ENCODE measurements at regions not wholly inside any gene's neighbourhood (a gene's known extent, or its start where the extent isn't known, plus 50 kb on each side); places are given as distances from the start of the nearest gene placed in this dataset.

DNA sequence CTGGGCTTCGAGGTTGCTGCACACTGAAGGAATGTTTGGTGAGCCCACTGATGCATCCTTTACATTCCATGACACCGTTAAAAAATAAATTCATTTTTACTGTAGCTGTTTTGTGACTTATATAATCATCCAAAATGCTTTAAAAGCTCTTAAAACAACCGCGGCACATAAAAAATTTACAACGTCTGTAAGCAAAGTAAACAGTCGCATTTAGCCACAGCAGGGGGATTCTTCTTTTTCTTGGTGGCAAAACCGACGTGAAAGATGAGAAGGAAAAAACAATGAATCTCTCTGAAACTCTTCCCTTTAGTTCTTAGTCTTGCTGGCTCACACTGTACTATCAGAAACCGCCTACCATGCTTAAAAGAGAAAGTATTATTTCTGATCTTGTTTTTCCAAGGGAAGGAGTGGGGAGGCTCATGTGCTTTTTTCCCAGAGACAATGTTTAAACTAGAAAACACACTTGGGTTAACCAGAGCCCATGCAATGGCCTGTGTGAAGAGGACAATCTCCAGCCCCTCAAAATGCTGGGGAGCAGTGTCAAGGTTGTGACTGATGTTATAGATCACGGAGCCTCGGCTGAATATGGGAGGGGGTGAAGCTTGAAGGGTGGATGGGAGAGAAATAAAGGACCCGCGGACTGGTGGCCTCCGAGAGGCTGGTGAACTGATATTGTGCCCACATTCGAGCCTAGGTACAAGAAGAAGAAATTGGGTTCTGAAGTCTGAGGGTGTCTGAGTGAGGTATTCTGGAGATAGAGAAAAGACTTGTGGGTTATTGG lies 91.1 kb downstream of the IRF8 start:
- DNase-seq (ENCODE audit: low read depth in 4 of 4, low spot score in 3 of 4) = no peak

DNA sequence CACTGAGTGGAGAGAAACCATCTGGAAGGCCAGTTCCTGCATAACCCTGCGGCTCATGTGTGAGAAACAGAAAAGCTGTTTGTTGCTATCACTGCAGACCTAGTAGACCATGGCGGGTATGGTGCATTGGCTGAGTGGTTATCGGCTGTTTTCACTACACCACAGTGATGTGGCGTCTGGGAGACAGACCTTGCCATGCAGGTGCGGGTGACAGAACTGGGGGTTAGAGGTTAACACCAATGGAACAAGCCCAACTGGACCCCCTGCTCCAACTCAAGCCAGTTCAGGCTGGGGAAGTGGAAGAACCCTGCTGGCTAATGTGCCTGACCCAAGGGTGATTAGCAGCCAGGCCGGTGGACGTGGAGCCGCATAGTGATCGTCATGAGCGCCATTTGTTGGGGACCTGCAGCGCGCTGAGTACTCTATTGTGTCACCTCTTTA lies 91.9 kb downstream of the IRF8 start:
- DNase-seq (ENCODE audit: low read depth in 4 of 4, low spot score in 3 of 4) = no peak

DNA sequence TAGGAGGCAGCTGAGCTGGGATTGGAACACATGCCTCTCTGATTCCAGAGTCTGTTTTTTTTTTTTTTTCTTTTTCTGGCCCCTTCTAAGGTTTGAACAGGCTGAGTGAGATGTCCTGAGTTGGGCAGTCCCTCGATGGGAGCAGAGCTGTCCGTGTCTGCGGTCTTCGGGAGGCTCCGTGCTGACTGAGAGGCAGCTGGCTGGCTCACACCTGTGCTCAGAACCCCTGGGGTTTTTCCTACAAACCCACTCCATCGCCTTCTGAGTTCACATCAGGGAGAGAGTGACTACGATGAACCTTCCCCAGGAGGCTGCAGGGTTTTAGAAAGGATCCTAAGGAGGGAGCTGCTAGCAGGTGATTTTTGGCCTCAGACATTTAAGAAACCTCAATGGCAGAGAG lies 92.5 kb downstream of the IRF8 start:
- no peak for DNase-seq (ENCODE audit: low read depth in 4 of 4, low spot score in 3 of 4)

DNA sequence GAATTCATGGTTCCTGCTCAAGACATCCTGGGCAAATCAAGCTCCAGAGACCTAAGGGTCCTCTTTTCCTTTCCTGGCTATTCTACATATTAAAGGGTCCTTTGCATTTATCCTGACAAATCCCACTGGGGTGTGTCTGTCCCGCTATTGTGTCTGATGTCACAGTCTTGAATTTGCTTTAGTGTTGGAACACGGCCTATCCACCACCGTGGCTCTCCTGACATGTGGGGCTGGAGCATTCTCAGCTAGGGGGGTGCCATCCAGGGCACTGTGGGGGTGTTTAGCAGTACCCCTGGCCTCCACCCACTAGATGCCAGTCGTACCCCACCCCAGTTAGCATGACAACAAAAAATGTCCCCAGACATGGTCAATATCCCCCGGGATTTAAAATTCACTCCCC lies 92.9 kb downstream of the IRF8 start:
- DNase-seq (ENCODE audit: low read depth in 4 of 4, low spot score in 3 of 4) = no peak

DNA sequence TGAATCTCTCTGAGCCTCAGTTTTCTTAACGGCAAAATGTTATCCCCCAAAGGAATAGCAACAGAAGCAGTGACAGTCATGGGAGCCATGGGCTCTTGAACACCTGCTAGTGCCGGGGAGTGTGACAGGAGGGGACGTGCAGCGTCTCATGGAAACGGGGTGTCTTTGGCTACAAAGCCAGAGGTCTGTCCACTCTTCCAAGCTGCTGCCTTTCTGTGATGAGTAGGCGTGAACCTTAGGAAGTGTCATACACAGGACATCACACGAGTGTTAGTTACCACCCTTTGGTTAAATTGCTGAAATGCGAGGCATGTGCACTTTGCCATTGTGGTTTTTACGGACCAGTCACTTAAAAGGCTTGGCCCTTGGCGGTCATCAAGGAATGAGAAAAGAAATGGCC lies 93.4 kb downstream of the IRF8 start:
- DNase-seq (ENCODE audit: low read depth in 4 of 4, low spot score in 3 of 4) = no peak

DNA sequence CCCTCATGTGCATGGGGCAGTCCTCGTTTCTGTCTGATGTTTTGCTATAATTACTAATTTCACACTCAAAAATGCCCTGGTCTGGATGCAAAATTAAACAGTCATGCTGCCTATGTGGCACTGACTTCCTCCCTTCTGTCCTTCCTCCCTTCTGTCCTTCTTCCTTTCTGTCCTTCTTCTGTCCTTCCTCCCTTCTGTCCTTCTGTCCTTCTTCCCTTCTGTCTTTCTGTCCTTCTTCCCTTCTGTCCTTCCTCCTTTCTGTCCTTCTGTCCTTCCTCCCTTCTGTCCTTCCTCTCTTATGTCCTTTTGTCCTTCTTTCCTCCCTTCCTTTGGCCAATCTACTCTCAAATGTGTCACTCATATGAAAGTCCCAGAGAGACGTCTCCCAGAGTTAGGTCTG lies 93.8 kb downstream of the IRF8 start:
- DNase-seq (ENCODE audit: low read depth in 4 of 4, low spot score in 3 of 4) = no peak

DNA sequence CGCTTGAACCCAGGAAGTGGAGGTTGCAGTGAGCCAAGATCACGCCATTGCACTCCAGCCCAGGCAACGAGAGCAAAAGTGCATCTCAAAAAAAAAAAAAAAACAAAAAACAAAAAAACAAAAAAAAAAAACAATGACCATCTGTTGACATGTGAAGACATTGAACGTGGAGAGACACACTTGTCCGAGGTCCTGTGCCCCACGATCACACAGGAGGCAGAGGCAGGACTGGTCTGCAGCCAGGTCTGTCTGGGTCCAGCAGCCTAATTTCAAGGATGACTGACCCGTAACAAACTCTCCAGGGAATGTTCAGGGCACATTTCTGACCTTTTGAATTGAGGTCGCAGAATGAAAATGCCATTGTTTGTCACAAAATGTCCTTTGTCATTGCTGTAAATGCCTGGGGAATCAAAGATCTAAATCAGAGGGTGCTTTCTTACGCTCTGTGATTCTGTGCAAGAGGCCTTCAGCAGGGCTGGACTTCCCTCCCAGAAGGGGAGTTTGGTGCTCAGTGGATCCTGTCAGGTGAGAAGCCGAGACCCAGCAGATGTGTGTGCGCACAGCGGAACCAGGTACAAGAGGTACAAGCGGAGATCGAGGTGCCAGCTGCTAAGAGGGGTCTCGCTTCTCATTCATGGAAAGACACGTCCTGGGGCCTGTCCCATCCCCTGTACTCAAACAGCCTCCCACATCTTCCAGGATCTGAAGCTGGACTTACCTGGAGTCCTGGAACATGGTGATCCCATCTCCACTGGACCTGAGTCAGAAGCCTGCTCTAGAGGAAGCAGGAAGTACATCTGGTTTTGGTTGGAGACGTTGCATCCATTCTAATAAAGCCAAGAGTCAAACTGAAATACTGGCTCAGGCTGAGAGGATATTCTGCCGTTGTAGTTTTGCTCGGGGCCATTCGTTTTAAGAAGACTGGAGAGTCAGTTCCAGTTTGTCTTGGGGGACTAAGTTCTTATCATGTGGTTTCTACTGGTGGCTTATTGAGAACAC lies 95.8 kb downstream of the IRF8 start:
- no peak for DNase-seq (ENCODE audit: low read depth in 4 of 4, low spot score in 3 of 4)

DNA sequence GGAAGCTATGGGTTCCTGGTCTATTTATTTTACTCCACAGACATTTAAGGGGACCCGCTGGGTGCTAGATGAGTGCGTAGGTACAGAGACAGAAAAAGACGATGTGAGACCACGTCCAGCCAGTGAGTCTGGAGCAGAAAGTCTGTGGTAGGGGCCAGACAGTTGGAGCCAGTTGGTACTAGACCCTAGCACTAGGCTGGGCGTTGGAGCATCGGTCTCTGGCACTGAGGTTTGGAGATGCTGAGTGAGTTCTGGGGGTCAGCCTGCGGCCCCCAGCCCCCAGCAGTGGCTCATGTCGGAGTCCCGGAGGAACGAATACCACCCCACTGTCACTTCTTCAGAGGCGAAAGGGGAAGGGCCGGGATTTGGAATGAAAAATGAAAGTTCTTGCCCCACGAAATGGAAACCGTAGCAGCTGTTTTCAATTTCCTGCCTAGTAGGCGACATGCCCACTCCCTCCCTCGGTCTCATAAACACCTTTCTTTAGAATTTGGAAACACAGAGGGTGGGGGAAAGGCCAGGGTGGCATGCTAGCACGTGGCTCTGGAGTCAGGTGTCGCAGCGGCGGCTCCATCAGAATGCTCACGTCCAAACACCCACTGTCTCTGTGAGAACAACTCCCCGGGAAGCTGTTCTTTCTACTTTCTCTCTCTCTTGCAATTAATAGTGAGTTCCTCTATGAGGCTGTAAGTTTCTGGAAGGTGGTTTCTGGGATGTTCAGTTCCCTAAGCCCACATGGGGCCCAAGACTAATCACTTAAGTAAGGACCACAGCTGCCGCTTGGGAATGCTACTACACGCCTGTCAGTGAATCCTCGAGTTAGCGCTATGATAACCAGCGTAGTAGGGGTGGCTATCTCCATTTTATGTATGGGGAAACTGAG lies 96.8 kb downstream of the IRF8 start:
- DNase-seq (ENCODE audit: low read depth in 4 of 4, low spot score in 3 of 4) = no peak

DNA sequence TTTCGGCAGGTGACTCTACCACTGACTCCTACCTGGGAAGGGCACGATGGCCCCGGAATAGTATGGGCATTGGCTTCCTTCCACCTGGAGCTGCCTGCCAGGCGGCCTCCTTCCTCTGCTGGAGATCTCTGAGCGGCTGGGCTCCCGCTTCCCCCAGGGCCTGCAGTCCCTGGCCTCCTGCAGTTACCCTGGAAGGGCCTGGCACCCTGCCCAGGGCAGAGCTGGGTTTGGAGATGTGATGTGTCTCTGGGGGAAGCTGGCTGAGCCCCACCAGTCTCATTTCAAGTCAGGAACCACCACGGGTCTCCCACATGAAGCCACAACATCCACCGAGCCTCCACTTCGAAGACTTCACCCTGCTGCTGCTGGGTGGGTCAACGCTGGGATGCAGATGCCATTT lies 97.9 kb downstream of the IRF8 start:
- DNase-seq (ENCODE audit: low read depth in 4 of 4, low spot score in 3 of 4) = no peak

DNA sequence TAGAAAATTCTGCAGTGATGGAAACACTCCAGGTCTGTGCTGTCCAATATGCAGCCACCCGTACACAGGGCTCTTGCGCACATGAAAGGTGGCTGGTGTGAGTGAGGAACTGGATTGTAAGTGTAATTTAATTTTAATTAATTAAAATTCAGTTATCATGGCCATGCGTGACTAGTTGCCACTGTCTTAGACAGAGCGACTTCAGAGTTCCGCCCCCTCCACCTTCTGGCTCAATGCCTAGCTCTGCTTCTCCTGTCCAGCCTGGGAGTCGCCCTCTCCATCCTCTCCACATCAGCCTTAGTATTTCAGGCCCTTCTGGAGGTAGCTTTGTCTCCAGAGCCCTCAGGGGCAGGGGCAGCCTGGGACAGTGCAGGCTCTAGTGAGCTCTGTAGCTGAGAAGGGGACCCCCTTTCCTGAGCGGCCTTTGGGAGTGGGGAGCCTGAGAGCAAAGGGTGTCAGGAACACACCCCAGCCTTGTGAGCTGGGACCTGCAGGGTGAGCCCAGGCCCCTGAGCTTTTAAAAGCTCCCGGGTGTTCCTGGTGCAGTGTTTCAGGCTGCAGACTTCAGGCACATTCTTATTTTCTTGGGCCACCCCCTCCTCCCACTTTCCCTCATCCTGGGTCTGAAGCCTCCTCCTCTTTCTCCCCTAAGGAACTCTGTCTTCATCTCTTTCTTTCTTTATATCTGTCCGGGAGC lies 99.4 kb downstream of the IRF8 start:
- no peak for DNase-seq (ENCODE audit: low read depth in 4 of 4, low spot score in 3 of 4)

DNA sequence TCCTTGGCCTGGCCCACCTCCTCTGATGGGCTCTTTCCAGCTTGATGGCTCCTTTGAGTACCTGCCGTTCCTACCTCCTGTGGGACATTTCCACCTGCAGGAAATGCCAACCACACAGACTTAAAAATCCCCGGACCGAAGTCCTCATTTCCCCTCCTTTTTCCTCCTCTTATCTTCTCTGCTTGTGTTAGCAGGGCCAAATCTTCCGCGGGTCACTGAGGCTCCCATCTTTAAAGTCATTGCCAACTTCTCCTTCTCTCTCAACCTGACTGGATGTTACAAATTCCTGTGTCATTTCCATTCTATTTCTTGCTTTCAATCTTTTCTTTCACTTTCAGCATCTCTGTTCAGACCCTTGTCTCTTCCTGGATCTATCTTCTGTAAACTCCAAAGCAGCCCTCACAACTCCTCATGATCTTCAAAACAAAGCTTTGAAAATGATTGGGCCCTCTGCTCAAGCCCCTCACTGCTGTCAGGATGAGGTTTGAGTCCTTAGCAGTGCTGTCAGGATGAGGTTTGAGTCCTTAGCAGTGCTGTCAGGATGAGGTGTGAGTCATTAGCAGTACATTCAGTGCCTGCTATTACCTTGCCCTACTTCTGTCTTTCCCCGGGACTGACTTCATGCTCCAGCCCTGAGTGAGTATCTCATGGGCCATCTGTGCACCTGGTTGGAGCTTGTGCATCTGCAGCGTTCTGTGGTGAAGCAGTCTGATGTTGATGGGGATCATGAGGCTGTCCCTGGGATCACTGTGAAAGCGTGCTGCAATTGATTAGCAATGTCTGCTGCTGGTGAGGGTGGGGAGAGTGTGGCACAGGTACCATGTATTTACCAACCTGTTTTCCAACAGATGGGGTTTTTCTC lies 100.1 kb downstream of the IRF8 start:
- no peak for DNase-seq (ENCODE audit: low read depth in 4 of 4, low spot score in 3 of 4)

DNA sequence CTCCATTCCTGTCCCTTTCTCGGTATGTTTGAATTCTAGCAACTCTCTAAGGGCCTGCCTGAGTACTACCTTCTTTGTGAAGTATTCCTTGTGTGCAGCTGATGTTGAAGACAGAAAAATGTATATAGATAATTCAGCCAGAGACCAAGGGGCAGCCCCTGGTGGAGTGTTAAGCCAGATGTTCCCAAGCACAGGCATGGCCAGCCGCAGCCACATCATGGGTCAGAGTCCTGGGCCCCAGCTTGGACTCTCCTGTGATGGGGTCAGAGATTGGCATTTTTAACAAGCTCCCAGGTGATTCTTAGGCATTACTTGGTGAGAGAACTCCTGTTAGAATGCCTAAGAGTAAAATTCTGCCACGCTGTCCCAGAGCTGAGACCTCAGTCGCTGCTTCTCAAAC lies 100.8 kb downstream of the IRF8 start:
- DNase-seq (ENCODE audit: low read depth in 4 of 4, low spot score in 3 of 4) = no peak

DNA sequence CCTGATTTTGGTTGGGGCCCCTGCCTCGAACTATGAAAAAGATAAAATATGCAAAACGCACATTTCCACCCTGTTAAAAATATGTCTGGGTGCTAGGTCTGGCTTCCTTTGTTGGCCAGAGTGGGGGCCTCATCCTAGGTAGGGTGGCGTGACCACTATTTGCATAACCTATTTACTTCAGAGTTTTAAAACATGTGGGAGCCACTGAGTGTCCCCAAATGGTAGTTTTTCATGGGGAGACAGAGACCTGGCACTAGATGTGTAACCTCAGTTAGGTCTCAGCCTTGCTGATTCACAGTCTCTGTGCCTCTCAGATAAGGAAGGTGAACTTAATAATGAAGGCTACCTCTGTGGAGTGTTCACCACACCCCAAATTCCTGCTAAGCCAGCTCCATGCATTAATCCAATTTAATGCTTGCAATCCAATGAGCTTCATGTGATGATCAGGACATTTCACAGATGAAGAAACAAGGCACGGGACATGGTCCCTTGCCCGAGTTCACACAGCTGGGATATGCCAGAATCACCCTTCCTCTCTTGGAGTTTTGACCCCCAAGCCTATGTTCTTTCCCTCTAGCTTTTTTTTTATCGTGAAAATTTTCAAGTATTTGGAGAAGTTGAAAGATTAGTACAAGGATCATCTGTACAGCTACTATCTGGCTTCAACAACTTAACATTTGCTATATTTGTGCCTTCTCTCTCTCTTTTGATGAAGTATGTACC lies 103.4 kb downstream of the IRF8 start:
- no peak for DNase-seq (ENCODE audit: low read depth in 4 of 4, low spot score in 3 of 4)

DNA sequence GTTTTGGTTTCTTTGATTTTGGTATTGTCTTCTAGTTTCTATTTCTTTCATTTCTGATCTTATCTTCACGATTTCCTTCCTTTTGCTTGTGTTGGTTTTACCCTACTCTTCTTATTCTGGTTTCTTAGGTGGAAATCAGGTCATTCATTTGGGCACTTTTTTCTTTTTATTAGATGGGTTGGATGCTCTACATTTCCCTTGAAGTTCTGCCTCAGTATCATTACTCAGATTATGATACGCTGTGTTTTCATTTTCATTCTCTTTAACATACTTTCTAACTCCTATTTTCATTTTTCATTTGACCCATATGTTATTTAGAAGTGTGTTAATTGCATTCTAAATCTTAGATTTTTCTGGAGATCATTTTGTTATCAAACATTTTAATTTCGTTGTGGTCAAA lies 108.6 kb downstream of the IRF8 start:
- no peak for DNase-seq (ENCODE audit: low read depth in 4 of 4, low spot score in 3 of 4)

DNA sequence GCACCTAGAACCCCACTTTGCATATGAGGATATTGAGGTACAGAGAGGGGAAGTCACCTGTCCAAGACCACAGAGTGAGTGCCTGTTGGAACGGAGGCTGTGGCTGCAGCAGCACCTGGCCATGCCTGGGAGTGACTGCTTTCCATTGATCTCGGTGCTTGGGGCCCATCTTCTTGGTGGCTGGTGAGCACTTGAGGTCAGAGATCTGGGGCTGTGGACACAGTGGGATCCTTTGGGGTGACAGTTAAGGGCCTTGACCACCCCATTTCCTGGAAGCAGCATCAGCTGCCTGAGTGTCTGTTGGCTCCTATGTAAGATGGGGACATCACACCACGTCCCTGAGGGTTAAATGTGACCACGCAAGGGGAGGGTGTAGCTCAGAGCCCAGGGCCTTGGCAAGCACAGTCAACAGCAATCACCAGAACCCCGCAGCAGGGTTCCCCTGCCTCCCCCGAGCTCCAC lies 111.7 kb downstream of the IRF8 start:
- no peak for DNase-seq (ENCODE audit: low read depth in 4 of 4, low spot score in 3 of 4)

DNA sequence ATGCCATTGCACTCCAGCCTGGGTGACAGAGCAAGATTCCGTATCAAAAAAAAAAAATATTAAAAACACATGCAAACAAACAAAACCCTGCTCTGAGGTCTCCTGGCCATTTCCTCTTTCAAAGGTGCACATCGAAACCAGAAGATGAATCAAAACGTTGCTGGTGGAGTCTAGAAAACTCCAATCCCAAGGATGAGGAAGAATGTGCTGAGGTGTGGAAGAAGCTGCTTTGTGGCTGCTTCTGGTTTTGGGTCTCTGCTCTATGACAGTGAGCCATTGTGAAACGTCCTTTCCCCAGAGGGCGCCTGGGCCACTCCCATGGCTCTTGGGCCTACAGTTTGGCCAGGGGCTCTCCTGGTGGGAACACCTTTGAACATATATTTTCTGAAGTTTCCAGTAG lies 112.6 kb downstream of the IRF8 start:
- DNase-seq (ENCODE audit: low read depth in 4 of 4, low spot score in 3 of 4) = no peak

DNA sequence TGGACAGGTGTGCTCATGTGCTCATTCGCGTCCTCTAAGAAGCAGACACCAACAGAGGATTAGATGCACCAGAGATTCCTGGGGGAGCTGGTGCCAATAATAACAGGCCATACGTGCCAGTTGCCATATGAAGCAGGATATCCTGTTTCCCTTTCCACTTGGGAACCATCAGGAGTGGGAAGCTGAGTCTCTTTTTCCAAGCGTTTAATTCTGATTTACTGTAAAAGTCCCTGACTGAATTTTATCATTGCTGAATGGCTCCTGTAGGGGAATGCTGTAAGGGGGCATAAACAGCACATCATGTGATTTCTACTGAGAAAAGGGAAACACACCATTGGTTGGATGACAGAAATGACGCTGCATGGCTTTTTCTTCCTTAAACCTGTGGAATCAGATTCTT lies 113.3 kb downstream of the IRF8 start:
- DNase-seq (ENCODE audit: low read depth in 4 of 4, low spot score in 3 of 4) = no peak

DNA sequence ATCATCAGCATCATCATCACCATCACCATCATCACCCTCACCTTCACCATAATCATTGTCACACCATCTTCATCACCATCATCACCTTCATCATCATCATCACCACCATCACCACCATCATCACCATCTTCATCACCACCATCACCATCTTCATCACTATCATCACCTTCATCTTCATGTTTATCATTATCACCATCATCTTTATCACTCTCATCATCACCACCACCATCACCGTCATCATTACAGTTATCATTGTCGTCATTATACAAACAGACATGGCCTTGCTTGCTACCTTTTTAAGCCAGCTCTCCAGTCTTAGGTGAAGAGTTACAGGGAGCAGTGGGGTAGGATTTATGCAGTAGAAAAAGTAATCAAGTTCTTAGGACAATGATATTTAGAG lies 114.9 kb downstream of the IRF8 start:
- DNase-seq (ENCODE audit: low read depth in 4 of 4, low spot score in 3 of 4) = no peak

DNA sequence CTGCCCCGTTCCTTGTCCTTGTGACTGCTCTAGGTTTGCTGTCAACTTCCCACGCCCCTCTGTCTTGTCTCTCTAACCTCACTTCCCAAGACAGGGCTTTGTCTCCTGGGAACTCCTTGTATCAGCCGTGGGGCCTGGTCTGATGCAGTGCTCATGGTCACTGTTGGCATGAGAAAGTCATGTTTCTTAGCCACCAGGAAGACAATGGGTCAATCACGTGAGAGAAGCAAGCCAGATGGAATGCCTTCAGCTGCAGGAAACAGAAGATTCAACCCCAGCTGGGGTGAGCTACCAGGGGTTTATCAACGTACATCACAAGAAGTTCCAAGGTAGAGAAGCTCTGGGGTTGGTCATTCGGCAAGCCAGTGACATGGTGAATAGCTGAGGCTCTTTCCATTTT lies 116.6 kb downstream of the IRF8 start:
- no peak for DNase-seq (ENCODE audit: low read depth in 4 of 4, low spot score in 3 of 4)
